Activated CD4-positive, alpha-beta T cell treated with anti-CD3 and anti-CD28 coated beads, Interleukin-10, Interleukin-2, amounts not matched to agents 100 ng/mL and 50 ng/mL, durations not matched to agents 16 hours and 8 hours (primary cell): ENCODE measurements at regions not wholly inside any gene's neighbourhood (a gene's known extent, or its start where the extent isn't known, plus 50 kb on each side); places are given as distances from the start of the nearest gene placed in this dataset.

Experiments
- DNase-seq: peaks from one replicate; pipeline ENCODE4 v3.0.0-alpha.2; 2020

- no peak for DNase-seq
Observed at GRCh38 chr5:18051953-18052352, 417.7 kb downstream of the TAF11L14 start.

- DNase-seq, result no peak
Observed at GRCh38 chr5:18052569-18052968, 418.3 kb downstream of the TAF11L14 start.

GRCh38 chr5:18057725-18058124 is 423.5 kb downstream of the TAF11L14 start:
- DNase-seq, result no peak

- DNase-seq, result no peak
Observed at GRCh38 chr5:18067615-18068014, 433.4 kb downstream of the TAF11L14 start.

GRCh38 chr5:18068826-18069225 is 434.6 kb downstream of the TAF11L14 start:
- DNase-seq, result no peak

- no peak for DNase-seq
Observed at GRCh38 chr5:18069790-18070189, 435.5 kb downstream of the TAF11L14 start.

GRCh38 chr5:18072600-18072999 is 438.3 kb downstream of the TAF11L14 start:
- DNase-seq, result no peak

GRCh38 chr5:18074961-18075360 is 440.7 kb downstream of the TAF11L14 start:
- no peak for DNase-seq

- no peak for DNase-seq
Observed at GRCh38 chr5:18078157-18078556, 443.9 kb downstream of the TAF11L14 start.

- DNase-seq, result no peak
Observed at GRCh38 chr5:18079831-18080230, 445.6 kb downstream of the TAF11L14 start.

- no peak for DNase-seq
Observed at GRCh38 chr5:18088020-18088579, 453.8 kb downstream of the TAF11L14 start.

- no peak for DNase-seq
Observed at GRCh38 chr5:18090177-18090576, 455.9 kb downstream of the TAF11L14 start.

GRCh38 chr5:18091142-18091541 is 456.9 kb downstream of the TAF11L14 start:
- no peak for DNase-seq

GRCh38 chr5:18091758-18092157 is 457.5 kb downstream of the TAF11L14 start:
- DNase-seq, result no peak

GRCh38 chr5:18095061-18095460 is 460.8 kb downstream of the TAF11L14 start:
- DNase-seq, result no peak

GRCh38 chr5:18097817-18098216 is 463.6 kb downstream of the TAF11L14 start:
- no peak for DNase-seq

- DNase-seq, result no peak
Observed at GRCh38 chr5:18098691-18099090, 464.4 kb downstream of the TAF11L14 start.

GRCh38 chr5:18099261-18099660 is 465.0 kb downstream of the TAF11L14 start:
- no peak for DNase-seq

- DNase-seq, result no peak
Observed at GRCh38 chr5:18101532-18101931, 467.3 kb downstream of the TAF11L14 start.

GRCh38 chr5:18102733-18103132 is 468.5 kb downstream of the TAF11L14 start:
- DNase-seq, result no peak

- DNase-seq, result no peak
Observed at GRCh38 chr5:18105449-18105848, 471.2 kb downstream of the TAF11L14 start.

- DNase-seq, result no peak
Observed at GRCh38 chr5:18111906-18112465, 477.7 kb downstream of the TAF11L14 start.

GRCh38 chr5:18113721-18114120 is 479.5 kb downstream of the TAF11L14 start:
- DNase-seq, result no peak

GRCh38 chr5:18114151-18114757 is 480.0 kb downstream of the TAF11L14 start:
- DNase-seq, result no peak

- no peak for DNase-seq
Observed at GRCh38 chr5:18117968-18118367, 483.7 kb downstream of the TAF11L14 start.
